GM12878 (cell line): ENCODE measurements at regions not wholly inside any gene's neighbourhood (a gene's known extent, or its start where the extent isn't known, plus 50 kb on each side); places are given as distances from the start of the nearest gene placed in this dataset.
A peak's percentile ranks its signal among the peaks of the same experiment; 100 is the strongest.

Source experiments
- ATAC-seq: fragments of 200-7000 bp; cut with Tn5 transposase; 3 replicates; pipeline ENCODE4 v1.9.1; 2020; ENCODE audit warnings: mild to moderate bottlenecking, moderate library complexity
- BruUV-seq: library from RNA; stranded (reverse); fragments of 400-500 nt; replicated peaks from 2 replicates; lab custom pipeline; 2021; lab: Mats Ljungman, UMichigan
- CTCF ChIA-PET: fragments of 300-600 bp; sonication (Branson Sonifier 250); formaldehyde crosslinking; extraction: SDS; loops from one replicate; lab custom pipeline; 2021; ENCODE audit warnings: inconsistent platforms; lab: Yijun Ruan, JAX
- POLR2A ChIA-PET: fragments of 350-600 bp; formaldehyde crosslinking; extraction: SDS; loops from one replicate; lab custom pipeline; 2021; ENCODE audit warnings: inconsistent platforms; lab: Charles Lee
- RAD21 ChIA-PET: fragments of 300-600 bp; sonication (Branson Sonifier 250); formaldehyde crosslinking; loops from one replicate; lab custom pipeline; 2023; ENCODE audit warnings: antibody characterized with exemption; ENCODE audit not compliant: unreplicated experiment; lab: Charles Lee
- SMC1A ChIA-PET: fragments of 300-600 bp; sonication (Branson Sonifier 250); formaldehyde crosslinking; loops from one replicate; lab custom pipeline; 2023; ENCODE audit not compliant: unreplicated experiment, uncharacterized antibody; lab: Charles Lee
- DNase-seq: peaks from one replicate; pipeline ENCODE4 v3.0.0-alpha.2; 2011; ENCODE audit warnings: low read depth, low spot score
- FAIRE-seq: peaks from 3 replicates; lab custom pipeline; 2011; peaks lifted over from hg19 to GRCh38; lab: Jason Lieb, UNC
- H2AFZ ChIP-seq: 2 replicates; pipeline ENCODE4 v1.6.0; 2011; ENCODE audit warnings: low read depth, low read length, control low read depth; ENCODE audit not compliant: control insufficient read depth
- H3K27ac ChIP-seq: 2 replicates; pipeline ENCODE4 v1.5.1; 2011; ENCODE audit warnings: control low read depth; ENCODE audit not compliant: control insufficient read depth, insufficient read depth
- H3K27me3 ChIP-seq, 2 experiments: replicated peaks in 1 of 2; 2 replicates each; pipeline versions ENCODE4 v1.6.0 to v1.6.1; 2011; ENCODE audit warnings: low read length in 1 of 2; ENCODE audit not compliant: control insufficient read depth in 2 of 2, insufficient read depth in 2 of 2
- H3K36me3 ChIP-seq, 2 experiments: 2 replicates each; pipeline ENCODE4 v1.5.1; 2011; ENCODE audit warnings: low read length in 1 of 2; ENCODE audit not compliant: control insufficient read depth in 2 of 2, insufficient read depth in 2 of 2
- H3K4me1 ChIP-seq: 2 replicates; pipeline ENCODE4 v1.6.1; 2011; ENCODE audit warnings: mild to moderate bottlenecking, low read length, moderate library complexity, mixed read lengths; ENCODE audit not compliant: control insufficient read depth, insufficient read depth
- H3K4me2 ChIP-seq: 2 replicates; pipeline ENCODE4 v1.6.0; 2011; ENCODE audit warnings: control low read depth; ENCODE audit not compliant: control insufficient read depth, insufficient read depth
- H3K4me3 ChIP-seq: fragments of 200-600 bp; sonication (generic); 2 replicates; pipeline ENCODE4 v1.5.1; 2016
- H3K79me2 ChIP-seq: 2 replicates; pipeline ENCODE4 v1.6.0; 2011; ENCODE audit warnings: low read length; ENCODE audit not compliant: control insufficient read depth, insufficient read depth
- H3K9ac ChIP-seq: 2 replicates; pipeline ENCODE4 v1.8.0; 2011; ENCODE audit warnings: low read length, control low read depth, mixed read lengths; ENCODE audit not compliant: control insufficient read depth, insufficient read depth
- H3K9me3 ChIP-seq: replicated peaks from 3 replicates; pipeline ENCODE4 v1.5.1; 2011; ENCODE audit warnings: mild to moderate bottlenecking, low read length; ENCODE audit not compliant: control insufficient read depth, insufficient read depth
- H4K20me1 ChIP-seq: 2 replicates; pipeline ENCODE4 v1.6.0; 2011; ENCODE audit not compliant: control insufficient read depth, insufficient read depth
- PKNOX1 ChIP-seq: fragments of 450-650 bp; IDR thresholded peaks from 2 replicates; pipeline ENCODE4 v1.6.1; 2016; ENCODE audit warnings: mild to moderate bottlenecking
- SRF ChIP-seq, 2 experiments: IDR thresholded peaks; 2 replicates each; pipeline ENCODE4 v1.6.1; 2011; ENCODE audit warnings: low read depth in 2 of 2, low read length in 2 of 2, mild to moderate bottlenecking in 1 of 2, moderate library complexity in 1 of 2
- TAF1 ChIP-seq: IDR thresholded peaks from 2 replicates; pipeline ENCODE4 v1.6.1; 2011; ENCODE audit warnings: mild to moderate bottlenecking, low read depth, low read length, borderline replicate concordance
- WGBS: methylation state at CpG from one replicate; pipeline ENCODE4 v1.1.6; 2016; ENCODE audit warnings: low lambda C conversion rate; ENCODE audit not compliant: insufficient replicate concordance, insufficient coverage; ENCODE audit errors: missing lambda C conversion rate; 5-methylcytosine and 5-hydroxymethylcytosine counted together
- in situ Hi-C: fragments of 300-500 bp; cut with MboI; formaldehyde crosslinking; loops from 9 replicates; pipeline ENCODE4 v1.14.3; 2018; ENCODE audit warnings: mixed read lengths
- intact Hi-C: fragments of 100-400 bp; cut with micrococcal nuclease; formaldehyde crosslinking; loops from one replicate; pipeline ENCODE4 v1.14.2; 2022; ENCODE audit not compliant: unreplicated experiment

- Histone ChIP-seq H3K27me3 (no peaks in the 10 kb centered on the region), H3K27ac (no peak overlapping the region), H3K4me3 (no peak overlapping the region), H3K4me1 (no peaks in the 10 kb centered on the region), H3K79me2 (no peaks in the 10 kb centered on the region), H3K36me3 (no peaks in the 10 kb centered on the region), H3K9ac (no peak overlapping the region), H2AFZ (no peak overlapping the region), H4K20me1 (no peaks in the 10 kb centered on the region), H3K4me2 (no peak overlapping the region), H3K9me3 (no peaks in the 10 kb centered on the region; the same call in 2 of the 3 replicates)
- 15% methylated on average over 5 of the region's 5 CpGs for WGBS
- ATAC-seq (no peak), FAIRE-seq (no peak), DNase-seq (no peak)
- intact Hi-C loops = no loop called here
- in situ Hi-C loops = no loop called here
- TF ChIP-seq PKNOX1 (peak; percentile 26; the same call in 1 of the 2 replicates), TAF1 (no peak)
- ChIA-PET POLR2A (interaction anchor here (1.7 kb wide), 1 partner anchor 10 kb away, joined by 3 read pairs; no protein-coding TSS in a partner anchor), CTCF (interaction anchor here (1.1 kb wide), 1 partner anchor 70 kb away, joined by 3 read pairs; no protein-coding TSS in a partner anchor), SMC1A (interaction anchor here (1.3 to 1.7 kb wide), 2 partner anchors 9 to 45 kb away, joined by 4 to 7 read pairs; no protein-coding TSS in a partner anchor), RAD21 (interaction anchor here (1.2 kb wide), 1 partner anchor 100 kb away, joined by 3 read pairs; no protein-coding TSS in a partner anchor)
- BruUV-seq = no TSS peak
Measured at GRCh38 chr15:95359966-95360365, 970.5 kb upstream of the NR2F2 start.

- POLR2A ChIA-PET = no interaction called here
- Histone ChIP-seq H3K27ac (no peak overlapping the region), H3K4me2 (no peak overlapping the region), H3K4me1 (no peaks in the 10 kb centered on the region), H3K79me2 (no peaks in the 10 kb centered on the region), H3K36me3 (no peaks in the 10 kb centered on the region), H3K9ac (no peak overlapping the region), H3K4me3 (no peak overlapping the region), H2AFZ (no peak overlapping the region), H3K27me3 (no peaks in the 10 kb centered on the region), H3K9me3 (no peaks in the 10 kb centered on the region; the same call in 2 of the 3 replicates), H4K20me1 (no peaks in the 10 kb centered on the region)
- 2% methylated on average over 3 of the region's 3 CpGs for WGBS
- ATAC-seq = no peak
- TF ChIP-seq SRF (IDR thresholded peaks at IDR 0.05; ENCODE audit: low read depth in 2 of 2, low read length in 2 of 2) = no peak
- DNase-seq = no peak
- no TSS peak for BruUV-seq
- in situ Hi-C loops (no loop called here), intact Hi-C loops (no loop called here)
- CTCF ChIA-PET = no interaction called here
- FAIRE-seq = no peak
- RAD21 ChIA-PET = no interaction called here
- SMC1A ChIA-PET = interaction anchor here (1.5 kb wide), 1 partner anchor 17 kb away, joined by 5 read pairs; no protein-coding TSS in a partner anchor
Measured at GRCh38 chr15:95362306-95362705, 968.2 kb upstream of the NR2F2 start.
